ENCODE measurements at regions not wholly inside any gene's neighbourhood (a gene's known extent, or its start where the extent isn't known, plus 50 kb on each side); places are given as distances from the start of the nearest gene placed in this dataset.

GRCh38 chr6:85252552-85252951 lies 197.3 kb upstream of the NT5E start:
- Histone ChIP-seq H3K4me3 (ENCODE audit: insufficient read depth, low read length, poor library complexity, severe bottlenecking) (no peak overlapping the region), H3K4me2 (ENCODE audit: low read depth, low read length, poor library complexity, severe bottlenecking) (no peak overlapping the region), H3K9ac (ENCODE audit: low read length) (no peak overlapping the region), H3K27ac (ENCODE audit: low read depth, low read length) (no peak overlapping the region), H3K27me3 (ENCODE audit: low read length) (no peaks in the 10 kb centered on the region), H2AFZ (ENCODE audit: low read depth, low read length, severe bottlenecking) (no peak overlapping the region), H3K9me3 (ENCODE audit: insufficient read depth, low read length) (0 out of 2 replicates have a peak, but pooled peaks cover 4% of the 10 kb centered on the region), H3K9me2 (replicated peaks; ENCODE audit: insufficient read depth, low read length) (no peaks in the 10 kb centered on the region), H3K79me2 (ENCODE audit: insufficient read depth, low read length) (no peaks in the 10 kb centered on the region), H4K20me1 (ENCODE audit: low read depth, low read length) (no peaks in the 10 kb centered on the region), H3F3A (ENCODE audit: insufficient read depth) (no peaks in the 10 kb centered on the region), H3K36me3 (ENCODE audit: low read length) (no peaks in the 10 kb centered on the region)
- TF ChIP-seq EZH2phosphoT487 (conservative IDR thresholded peaks at IDR 0.05; ENCODE audit: low read length) (no peak), CTCF (IDR thresholded peaks at IDR 0.05; ENCODE audit: insufficient read depth, low read length, poor library complexity, severe bottlenecking) (no peak)

- H3K9me3 ChIP-seq (ENCODE audit: insufficient read depth, low read length) = 0 out of 2 replicates have a peak, but pooled peaks cover 4% of the 10 kb centered on the region
- no peaks in the 10 kb centered on the region for H3K9me2 ChIP-seq (replicated peaks; ENCODE audit: insufficient read depth, low read length)
- no peak overlapping the region for H3K9ac ChIP-seq (ENCODE audit: low read length)
- H3F3A ChIP-seq (ENCODE audit: insufficient read depth) = no peaks in the 10 kb centered on the region
- H3K27ac ChIP-seq (ENCODE audit: low read depth, low read length) = no peak overlapping the region
- H2AFZ ChIP-seq (ENCODE audit: low read depth, low read length, severe bottlenecking) = no peak overlapping the region
- H3K79me2 ChIP-seq (ENCODE audit: insufficient read depth, low read length) = no peaks in the 10 kb centered on the region
- TF ChIP-seq CTCF (IDR thresholded peaks at IDR 0.05; ENCODE audit: insufficient read depth, low read length, poor library complexity, severe bottlenecking) (no peak), EZH2phosphoT487 (conservative IDR thresholded peaks at IDR 0.05; ENCODE audit: low read length) (no peak)
- no peaks in the 10 kb centered on the region for H3K27me3 ChIP-seq (ENCODE audit: low read length)
- no peak overlapping the region for H3K4me2 ChIP-seq (ENCODE audit: low read depth, low read length, poor library complexity, severe bottlenecking)
- H3K4me3 ChIP-seq (ENCODE audit: insufficient read depth, low read length, poor library complexity, severe bottlenecking) = no peak overlapping the region
- H4K20me1 ChIP-seq (ENCODE audit: low read depth, low read length) = no peaks in the 10 kb centered on the region
- H3K36me3 ChIP-seq (ENCODE audit: low read length) = no peaks in the 10 kb centered on the region
Observed at GRCh38 chr6:85252085-85252484, 197.8 kb upstream of the NT5E start.

- no peaks in the 10 kb centered on the region for H3K79me2 ChIP-seq (ENCODE audit: insufficient read depth, low read length)
- TF ChIP-seq EZH2phosphoT487 (conservative IDR thresholded peaks at IDR 0.05; ENCODE audit: low read length) = no peak
- no peak for TF ChIP-seq CTCF (IDR thresholded peaks at IDR 0.05; ENCODE audit: insufficient read depth, low read length, poor library complexity, severe bottlenecking)
- H2AFZ ChIP-seq (ENCODE audit: low read depth, low read length, severe bottlenecking) = no peak overlapping the region
- H3K4me2 ChIP-seq (ENCODE audit: low read depth, low read length, poor library complexity, severe bottlenecking) = no peak overlapping the region
- no peaks in the 10 kb centered on the region for H3K27me3 ChIP-seq (ENCODE audit: low read length)
- no peaks in the 10 kb centered on the region for H4K20me1 ChIP-seq (ENCODE audit: low read depth, low read length)
- no peak overlapping the region for H3K27ac ChIP-seq (ENCODE audit: low read depth, low read length)
- H3K9me2 ChIP-seq (replicated peaks; ENCODE audit: insufficient read depth, low read length) = no peaks in the 10 kb centered on the region
- H3F3A ChIP-seq (ENCODE audit: insufficient read depth) = no peaks in the 10 kb centered on the region
- no peaks in the 10 kb centered on the region for H3K36me3 ChIP-seq (ENCODE audit: low read length)
- no peak overlapping the region for H3K4me3 ChIP-seq (ENCODE audit: insufficient read depth, low read length, poor library complexity, severe bottlenecking)
- 0 out of 2 replicates have a peak, but pooled peaks cover 4% of the 10 kb centered on the region for H3K9me3 ChIP-seq (ENCODE audit: insufficient read depth, low read length)
- no peak overlapping the region for H3K9ac ChIP-seq (ENCODE audit: low read length)
Observed at GRCh38 chr6:85251300-85251699, 198.6 kb upstream of the NT5E start.
